HG02870 (cell line): ENCODE measurements at regions not wholly inside any gene's neighbourhood (a gene's known extent, or its start where the extent isn't known, plus 50 kb on each side); places are given as distances from the start of the nearest gene placed in this dataset.
A peak's percentile ranks its signal among the peaks of the same experiment; 100 is the strongest.
"Not testable (repeated sequence)": the region's sequence is repeated elsewhere in the genome, so short reads cannot be mapped to it uniquely, and the experiment has no call there.

Experiments used
- ATAC-seq: cut with Tn5 transposase; IDR thresholded peaks from one replicate; pipeline ENCODE4 v1.9.1; 2021; ENCODE audit warnings: mild to moderate bottlenecking, moderate library complexity; ENCODE audit not compliant: unreplicated experiment

DNA sequence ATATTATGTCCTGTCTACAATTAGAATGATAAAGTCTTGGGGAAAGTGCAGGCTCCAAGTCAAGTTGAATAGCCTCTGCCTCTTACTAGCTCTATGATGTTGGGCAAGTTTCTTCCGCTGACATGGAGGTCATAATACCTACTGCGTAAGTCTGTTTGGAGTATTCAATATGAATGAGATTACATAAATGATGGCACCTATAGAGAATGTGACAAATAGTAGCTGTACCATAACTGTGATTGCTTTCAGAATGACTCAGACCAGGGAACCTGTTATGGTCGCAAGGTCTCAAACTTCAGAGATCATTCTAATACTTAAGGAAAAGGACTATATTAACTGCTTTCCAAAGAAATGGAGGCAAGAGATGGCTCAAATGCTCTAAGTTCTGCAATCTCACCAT lies 94.0 kb upstream of the ABCA1 start:
- ATAC-seq, result no peak

DNA sequence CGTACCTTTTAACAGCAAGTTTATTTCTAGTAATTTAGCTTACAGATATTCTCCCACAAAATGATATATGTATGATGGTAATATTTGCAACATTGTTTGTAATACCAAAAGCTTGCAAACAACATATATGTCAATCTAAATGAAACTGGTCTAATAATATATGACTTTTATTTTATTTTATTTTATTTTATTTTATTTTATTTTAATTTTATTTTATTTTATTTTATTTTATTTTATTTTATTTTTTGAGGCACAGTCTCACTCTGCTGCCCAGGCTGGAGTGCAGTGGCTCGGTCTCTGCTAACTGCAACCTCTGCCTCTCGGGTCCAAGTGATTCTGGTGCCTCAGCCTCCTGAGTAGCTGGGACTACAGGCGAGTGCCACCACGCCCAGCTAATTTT lies 94.6 kb upstream of the ABCA1 start:
- ATAC-seq, result not testable (repeated sequence)

DNA sequence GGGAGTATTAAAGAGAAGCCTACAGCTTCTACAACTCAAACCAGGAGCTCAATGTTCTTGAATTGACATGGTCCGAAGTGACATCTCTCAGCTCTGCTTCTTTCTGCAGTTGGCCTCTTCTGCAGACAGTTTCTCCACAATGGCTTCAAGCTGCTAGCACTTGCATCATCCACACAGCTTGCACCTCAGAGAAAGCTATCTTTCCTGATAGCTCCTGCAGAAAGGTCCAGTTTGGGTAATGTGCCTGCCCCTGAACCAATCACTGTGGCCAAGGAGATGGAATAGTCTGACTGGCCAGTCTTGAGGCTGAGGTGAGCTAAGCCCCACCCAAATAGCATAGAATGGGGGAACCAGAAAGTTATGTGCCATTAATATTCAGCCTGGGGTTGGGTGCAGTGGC lies 95.8 kb upstream of the ABCA1 start:
- ATAC-seq, result no peak

DNA sequence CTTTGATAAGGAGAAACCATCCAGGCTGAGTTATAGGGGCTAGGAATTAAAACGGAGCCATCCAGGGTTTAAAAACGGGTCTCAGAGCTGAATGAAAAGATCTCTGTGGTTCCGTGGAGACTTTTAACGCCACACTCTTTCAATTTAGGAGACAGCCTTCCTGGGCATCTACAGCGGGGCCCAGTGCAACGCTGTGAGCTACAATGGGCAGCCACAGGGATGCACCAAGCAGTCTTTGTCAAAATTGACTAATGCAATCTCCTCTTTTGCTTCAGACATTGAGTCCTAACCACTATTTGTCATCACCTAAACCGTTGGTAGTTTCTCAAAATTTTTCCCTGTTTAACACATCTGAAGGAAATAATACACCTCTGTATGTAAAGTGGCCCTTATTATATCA lies 96.6 kb upstream of the ABCA1 start:
- no peak for ATAC-seq

DNA sequence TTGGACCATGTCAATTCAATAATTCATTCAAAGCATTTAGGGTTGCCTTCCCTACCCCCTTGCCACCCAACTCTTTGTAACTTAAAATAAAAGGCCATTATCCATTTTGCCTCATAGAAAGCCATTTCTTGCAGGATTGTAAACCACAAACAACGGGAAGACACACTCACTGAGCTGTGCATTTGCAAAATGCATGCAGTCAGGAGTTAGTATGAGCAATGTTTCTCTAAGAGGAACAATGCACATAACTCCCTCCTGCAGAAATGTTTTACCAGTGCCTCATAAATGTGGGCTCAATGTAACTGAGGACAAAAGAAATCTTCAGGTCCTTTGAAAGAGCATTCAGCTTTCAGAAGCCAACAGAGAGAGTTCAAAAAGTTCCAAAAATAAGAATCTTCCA lies 98.5 kb upstream of the ABCA1 start:
- no peak for ATAC-seq

DNA sequence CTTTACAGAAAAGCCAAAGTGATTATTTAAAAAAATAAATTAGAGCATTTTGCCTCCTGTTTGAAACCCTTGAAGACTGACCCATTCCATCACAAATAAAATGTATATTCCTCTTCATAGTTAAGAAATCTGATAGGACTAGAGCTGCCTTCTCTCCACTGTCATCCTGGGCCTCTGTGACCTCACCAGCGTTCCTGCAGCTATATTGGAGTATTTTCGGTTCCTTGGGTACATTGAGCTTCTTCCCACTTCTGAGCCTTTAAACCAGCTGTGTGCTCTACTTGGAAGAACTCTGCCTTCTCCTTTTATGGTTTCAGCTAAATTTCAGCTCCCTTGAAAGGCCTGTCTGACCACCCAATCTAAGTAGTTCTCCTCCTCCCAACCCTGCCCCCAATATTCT lies 99.1 kb upstream of the ABCA1 start:
- no peak for ATAC-seq

DNA sequence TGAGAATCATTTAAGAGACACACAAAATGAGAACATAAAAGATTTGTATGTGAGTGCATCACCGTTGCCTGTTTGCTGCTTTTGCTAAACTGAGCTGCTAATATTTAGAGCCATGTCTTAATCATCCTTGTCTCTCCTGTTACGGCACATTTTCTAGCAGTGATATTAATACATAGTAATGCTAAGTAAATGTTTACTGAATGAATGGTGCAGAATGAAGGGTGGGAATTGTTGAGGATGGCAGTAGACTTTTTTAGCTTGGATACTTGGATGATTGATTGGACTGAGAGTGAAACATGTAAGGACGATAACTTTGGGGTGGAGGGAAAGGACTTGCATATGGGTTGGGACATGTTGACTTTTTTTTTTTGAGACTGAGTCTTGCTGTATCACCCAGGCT lies 102.3 kb upstream of the ABCA1 start:
- no peak for ATAC-seq

DNA sequence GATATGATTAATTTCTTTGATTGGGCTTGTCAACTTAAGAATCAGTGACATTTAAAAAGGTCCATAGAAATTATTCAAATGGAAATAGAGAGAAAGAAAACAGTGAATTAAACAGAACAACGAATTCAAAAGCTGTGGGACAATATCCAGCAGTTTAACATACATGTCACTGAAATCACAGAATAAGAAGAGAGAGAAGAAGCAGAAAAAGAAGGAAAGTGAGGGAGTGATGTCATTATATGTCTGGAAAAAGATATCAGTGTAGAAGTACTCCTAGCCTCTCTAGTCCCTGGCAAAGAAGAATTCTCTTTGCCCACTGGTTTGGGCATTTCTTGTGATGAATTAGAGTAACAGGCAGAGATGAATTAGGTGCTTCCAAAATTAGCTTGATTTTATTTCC lies 109.2 kb upstream of the ABCA1 start:
- no peak for ATAC-seq

DNA sequence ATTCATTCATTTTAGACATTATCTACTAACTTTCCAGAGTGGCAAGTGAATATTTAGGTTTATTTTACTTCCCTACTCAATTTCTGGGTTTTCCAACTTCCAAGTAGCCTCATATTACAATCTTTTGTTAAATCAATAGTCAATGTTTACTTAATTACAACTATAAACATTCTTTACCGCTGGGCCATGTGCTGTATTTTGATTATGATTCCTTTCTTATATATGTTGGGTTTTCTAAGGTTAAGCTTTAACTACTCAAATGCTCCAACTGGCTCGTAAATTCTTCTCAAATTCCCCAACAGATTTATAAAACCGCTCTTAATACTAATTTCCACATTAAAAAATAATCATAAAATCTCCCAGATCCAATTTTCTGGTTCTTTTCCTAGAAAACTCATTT lies 110.1 kb upstream of the ABCA1 start:
- ATAC-seq, result no peak

DNA sequence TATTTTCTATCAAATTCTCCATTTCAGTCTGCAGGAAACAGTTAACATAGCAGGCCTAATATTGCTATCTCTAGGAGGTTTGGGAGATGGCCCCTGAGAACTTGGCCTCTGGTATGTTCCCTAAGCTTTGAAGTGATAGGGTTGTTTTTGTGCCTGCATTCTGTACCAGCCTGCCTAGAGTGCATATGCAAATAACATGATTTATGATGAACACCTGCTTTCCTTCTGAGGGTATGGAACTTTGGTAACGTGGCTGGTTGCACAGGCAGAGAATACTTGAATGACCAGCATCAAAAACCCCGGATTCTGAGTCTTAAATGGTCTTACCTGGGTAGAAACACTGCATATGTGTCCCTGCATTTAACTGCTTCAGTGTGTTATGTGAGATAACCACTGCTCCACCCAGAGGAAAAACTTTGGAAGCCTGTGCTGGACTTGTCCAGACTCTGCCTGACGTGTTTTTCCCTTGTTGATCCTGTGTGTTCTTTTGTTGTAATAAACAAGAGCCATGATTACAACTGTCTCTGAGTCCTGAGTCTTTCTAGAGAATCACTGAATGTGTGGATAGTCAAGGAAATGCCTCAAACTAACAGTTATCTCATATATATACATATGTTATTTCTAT lies 111.3 kb upstream of the ABCA1 start:
- no peak for ATAC-seq

DNA sequence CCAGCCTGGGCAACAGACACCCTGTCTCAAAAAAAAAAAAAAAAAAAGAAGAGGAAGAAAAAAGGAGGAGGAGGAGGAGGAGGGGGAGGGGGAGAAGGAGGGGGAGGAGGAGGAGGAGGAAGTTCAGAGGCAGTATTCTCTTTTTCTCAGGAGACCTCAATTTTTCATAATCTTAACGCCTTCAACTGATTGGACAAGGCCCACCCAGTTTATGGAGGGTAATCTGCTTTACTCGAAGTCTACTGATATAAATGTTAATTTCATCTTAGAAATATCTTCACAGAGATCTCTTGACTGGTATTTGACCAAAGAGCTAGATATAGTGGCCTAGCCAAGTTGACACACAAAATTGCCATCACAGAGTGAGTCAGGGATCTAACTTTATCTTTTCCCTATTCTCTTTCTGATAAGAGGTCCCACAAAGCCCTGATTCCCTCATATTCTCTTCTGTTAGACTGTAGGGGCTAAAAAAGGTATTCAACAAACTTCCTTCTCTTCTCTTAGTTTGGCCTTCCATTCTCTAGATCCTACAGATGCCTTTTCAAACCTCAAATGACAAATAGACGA lies 115.5 kb upstream of the ABCA1 start:
- ATAC-seq, result no peak

DNA sequence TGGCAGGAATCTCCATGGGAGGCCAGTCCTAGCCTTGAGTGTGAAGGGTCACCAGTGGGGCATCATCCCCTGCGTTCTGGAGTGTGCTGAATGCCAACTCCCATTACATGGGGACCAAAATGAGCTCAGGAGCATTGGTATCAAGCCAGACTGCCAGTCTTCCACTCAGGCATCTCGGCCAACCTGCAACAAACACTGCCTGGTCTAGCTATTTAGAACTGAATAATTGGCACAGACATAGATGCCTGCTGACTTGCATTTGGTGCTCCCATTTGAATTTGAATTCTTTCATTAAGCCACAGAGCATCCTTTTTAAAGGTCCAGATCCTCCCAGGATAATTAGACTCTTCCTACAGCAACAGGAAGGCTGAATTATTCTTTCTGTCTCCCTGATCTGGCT lies 116.6 kb upstream of the ABCA1 start:
- no peak for ATAC-seq

DNA sequence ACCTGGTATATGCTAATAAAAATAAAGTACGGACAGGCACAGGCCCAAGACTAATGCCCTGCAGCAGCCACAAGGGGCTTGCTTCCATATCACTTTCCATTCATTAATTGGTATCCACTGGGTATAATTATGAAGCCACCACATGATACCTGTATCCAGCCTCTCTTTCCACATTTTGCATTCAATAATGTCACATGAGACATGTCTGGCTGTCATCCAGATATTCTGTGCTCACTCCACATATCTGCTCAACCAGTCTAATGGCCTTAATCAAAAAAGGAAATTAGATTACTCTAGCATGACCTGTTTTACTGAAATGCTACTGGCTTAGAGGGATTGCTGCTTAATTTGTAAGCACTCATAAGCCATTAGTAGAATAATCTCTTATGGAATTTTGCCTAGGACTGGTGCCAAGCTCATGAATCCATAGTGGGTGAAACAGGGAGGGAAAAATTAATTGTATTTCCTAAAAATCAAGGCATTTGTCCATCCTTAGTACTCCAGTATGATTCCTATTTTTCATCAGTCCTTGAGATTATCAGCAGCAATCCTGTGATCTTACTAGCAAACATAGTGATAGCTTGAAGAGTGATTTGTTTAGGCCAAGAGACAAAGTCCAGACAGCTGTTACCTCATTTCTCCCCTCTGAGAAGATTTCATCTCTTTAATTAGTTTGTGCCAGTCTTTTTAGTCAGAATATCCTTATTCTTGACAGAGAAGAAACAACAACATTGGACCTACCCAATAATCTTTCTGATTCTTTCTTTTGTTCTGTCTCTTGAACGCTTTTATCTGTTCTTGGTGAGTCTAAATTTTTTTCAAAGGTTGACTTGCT lies 119.2 kb upstream of the ABCA1 start:
- ATAC-seq, result no peak

DNA sequence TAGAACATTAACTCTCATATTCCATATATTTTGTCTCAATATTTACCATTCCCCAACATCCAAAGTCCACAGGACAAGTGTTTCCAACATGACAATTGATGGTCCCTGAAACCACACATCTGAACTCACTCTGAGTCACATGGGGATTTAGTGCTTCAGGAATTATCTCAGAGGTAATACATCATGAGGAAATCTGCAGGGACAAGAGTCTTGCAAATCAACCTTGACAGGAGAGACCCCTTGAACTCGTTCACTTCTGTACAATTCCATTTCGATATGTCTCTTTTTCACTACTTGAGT lies 119.7 kb upstream of the ABCA1 start:
- no peak for ATAC-seq

DNA sequence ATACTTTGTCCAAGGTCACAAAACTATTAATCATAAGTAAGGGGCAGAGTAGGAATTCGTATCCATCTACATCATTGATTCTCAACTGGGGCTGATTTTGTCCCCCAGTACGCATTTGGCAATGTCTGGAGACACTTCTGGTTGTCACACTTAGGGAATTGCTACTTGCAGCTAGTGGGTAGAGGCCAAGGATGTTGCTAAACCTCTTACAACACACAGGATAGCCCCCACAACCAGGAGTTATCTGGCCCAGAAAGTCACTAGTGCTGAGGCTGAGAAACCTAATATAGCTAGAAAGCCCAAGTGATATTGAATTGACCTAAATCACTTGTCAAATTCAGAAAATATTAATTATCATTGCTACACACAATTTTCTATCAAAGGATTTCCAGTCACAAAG lies 120.4 kb upstream of the ABCA1 start:
- no peak for ATAC-seq

DNA sequence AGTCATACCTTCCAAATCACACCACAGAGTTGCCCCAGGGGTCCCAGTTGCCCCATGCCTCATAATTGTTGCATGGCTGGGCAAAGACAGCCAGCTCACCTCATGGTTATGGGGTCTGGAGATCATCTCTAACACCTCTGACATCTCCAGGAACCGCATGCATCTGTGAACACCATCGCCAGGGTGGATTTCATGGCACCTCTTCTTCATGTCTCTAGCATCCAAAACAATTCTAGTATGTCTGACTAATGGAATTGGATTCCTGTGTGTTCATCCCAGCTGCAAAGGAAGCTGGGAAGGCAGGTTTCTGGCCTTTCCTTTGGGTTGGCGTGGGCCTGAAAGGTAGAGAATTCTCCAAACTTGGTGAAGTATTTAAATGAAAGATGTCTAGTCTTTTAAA lies 122.3 kb upstream of the ABCA1 start:
- no peak for ATAC-seq

DNA sequence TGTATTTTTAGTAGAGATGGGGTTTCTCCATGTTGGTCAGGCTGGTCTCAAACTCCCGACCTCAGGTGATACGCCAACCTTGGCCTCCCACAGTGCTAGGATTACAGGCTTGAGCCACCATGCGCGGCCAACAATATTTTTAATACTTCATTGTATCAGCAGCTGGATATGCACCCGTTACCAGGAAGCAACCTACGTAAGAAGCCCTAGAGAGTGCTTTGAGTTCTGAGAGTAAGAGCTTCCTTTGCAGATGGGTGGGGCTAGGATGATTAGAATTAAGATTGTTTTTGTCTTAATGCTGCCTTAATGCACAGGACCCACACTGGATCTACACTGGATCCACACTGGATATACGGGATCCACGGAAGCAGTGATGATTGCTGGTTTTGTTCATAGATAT lies 123.9 kb upstream of the ABCA1 start:
- no peak for ATAC-seq

DNA sequence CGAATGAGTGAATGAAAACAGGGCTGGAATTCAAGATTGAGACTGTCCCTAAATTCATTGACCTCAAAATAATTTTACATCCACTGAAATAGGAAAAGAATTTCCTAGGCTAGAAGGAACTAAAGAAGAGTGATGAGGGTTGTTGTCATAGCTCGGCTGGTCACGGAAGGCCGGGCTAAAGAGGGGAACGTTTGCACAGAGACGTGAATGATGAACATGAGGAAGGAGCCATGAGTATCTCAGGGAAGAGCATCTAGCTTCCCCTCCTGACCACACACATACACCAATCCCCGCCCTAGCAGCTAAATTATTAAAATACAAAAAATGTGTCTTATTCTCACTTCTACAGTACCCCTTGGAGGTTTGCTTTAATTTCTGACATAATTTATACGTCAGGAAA lies 124.4 kb upstream of the ABCA1 start:
- no peak for ATAC-seq

DNA sequence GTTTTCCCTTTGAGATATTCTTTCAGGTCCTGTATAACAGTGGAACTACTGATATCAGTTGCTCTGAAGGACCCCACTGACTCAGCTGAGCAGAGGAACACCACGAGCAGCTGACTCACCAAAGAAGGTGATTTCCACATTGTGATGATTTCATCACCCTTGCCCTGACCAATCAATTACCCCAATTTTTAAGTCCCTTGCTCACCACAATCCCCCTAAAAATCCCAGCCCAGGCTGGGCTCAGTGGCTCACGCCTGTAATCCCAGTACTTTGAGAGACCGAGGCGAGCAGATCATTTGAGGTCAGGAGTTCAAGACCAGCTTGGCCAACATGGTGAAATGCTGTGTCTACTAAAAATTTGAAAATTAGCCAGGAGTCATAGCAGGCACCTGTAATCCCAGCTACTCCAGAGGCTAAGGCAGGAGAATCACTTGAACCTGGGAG lies 125.3 kb upstream of the ABCA1 start:
- ATAC-seq, result peak; percentile 88

DNA sequence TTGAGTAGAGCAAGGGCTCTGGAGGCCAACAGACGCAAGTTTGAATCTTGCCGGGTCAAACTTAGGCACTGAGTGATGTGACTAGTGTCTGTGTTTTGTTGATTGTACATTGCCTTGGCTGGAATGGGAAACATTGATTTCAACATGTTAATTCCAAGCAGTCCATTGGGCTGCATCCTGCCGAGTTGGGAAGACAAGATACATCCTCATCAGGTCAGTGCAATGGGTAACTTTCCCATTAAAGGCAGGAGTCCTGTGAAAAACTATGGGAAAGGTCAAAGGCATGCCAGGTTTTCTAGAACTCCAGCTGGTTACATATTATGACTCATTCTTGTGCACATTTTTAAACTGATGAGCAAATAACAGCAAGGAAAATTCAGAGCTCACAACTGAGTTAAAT lies 126.5 kb upstream of the ABCA1 start:
- ATAC-seq, result no peak

DNA sequence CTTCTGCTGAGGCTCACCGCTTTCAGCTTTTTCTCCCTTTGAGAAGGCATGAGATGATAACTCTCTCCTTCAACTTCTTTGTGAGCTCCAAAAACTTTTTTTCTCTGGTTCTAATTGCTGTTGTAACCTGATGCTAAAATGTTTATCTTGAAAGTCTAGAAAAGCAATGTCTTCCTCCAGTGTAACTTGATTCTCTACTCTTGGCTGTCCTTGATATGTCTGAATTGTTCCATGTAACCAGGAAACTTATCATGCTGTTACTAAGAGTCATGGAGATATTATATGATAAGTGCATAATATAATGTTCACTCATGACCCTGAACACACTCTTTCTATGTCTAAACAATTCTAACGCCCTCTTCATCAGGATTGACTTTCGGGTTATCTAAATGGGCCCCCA lies 128.0 kb upstream of the ABCA1 start:
- no peak for ATAC-seq

DNA sequence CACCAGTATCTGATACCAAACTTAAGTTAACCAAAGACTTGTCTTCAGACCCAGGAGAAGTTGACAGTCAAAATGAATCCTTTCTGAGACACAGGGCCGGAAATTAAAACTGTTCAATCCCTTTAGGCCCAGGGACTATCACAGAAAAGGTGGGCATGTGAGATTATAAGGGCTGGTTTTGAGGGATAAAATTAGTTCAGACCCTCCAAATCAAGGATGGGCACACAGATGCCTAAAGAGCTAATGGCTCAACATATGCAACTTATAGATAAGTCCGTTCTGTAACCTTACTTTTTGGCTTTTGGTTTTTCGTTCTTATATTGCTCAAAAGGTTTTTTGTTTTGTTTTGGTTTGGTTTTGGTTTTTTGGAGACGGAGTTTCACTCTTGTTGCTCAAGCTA lies 129.6 kb upstream of the ABCA1 start:
- ATAC-seq, result no peak

DNA sequence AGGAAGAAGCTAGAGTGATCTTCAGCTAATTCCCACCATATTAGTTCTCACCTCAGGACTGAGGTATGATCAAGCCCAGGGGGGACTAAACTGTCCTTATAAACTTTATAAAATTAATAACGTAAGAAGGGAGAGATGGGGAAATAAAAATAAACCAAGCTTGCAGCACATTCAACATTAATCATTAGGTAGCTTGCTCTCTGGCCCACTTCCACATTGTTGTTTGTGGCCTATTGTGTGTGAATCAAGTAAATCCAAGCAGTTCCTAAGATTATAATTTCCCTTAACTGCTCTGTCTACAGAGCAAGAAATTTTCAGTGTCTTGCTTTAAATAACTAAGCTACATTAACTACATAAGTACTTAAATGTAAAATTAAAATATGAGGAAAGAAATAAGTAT lies 131.3 kb upstream of the ABCA1 start:
- no peak for ATAC-seq
